ENCODE measurements at regions not wholly inside any gene's neighbourhood (a gene's known extent, or its start where the extent isn't known, plus 50 kb on each side); places are given as distances from the start of the nearest gene placed in this dataset.

GRCh38 chr2:234147335-234147861, 96.9 kb downstream of the SPP2 start:
- TF ChIP-seq CTCF (conservative IDR thresholded peaks at IDR 0.05 in 1 of 2, IDR thresholded peaks at IDR 0.05 in 1 of 2; ENCODE audit: extremely low read depth in 1 of 2, insufficient read depth in 1 of 2, low read depth in 1 of 2, low read length in 2 of 2) (no peak), EZH2 (IDR thresholded peaks at IDR 0.05; ENCODE audit: borderline replicate concordance, low read length) (no peak)
